GM19025 (cell line): ENCODE measurements at regions not wholly inside any gene's neighbourhood (a gene's known extent, or its start where the extent isn't known, plus 50 kb on each side); places are given as distances from the start of the nearest gene placed in this dataset.
"Not testable (repeated sequence)": the region's sequence is repeated elsewhere in the genome, so short reads cannot be mapped to it uniquely, and the experiment has no call there.

Experiments used
- ATAC-seq: cut with Tn5 transposase; IDR thresholded peaks from one replicate; pipeline ENCODE4 v1.9.1; 2021; ENCODE audit warnings: mild to moderate bottlenecking, low read depth, moderate library complexity; ENCODE audit not compliant: unreplicated experiment

GRCh38 chr13:65112123-65112522, 2118.0 kb downstream of the PCDH9 start:
- ATAC-seq: no peak

GRCh38 chr13:65111223-65111622, 2118.9 kb downstream of the PCDH9 start:
- no peak for ATAC-seq

- not testable (repeated sequence) for ATAC-seq
Observed at GRCh38 chr13:65104436-65104835, 2125.7 kb downstream of the PCDH9 start.

GRCh38 chr13:65103351-65103750, 2126.8 kb downstream of the PCDH9 start:
- ATAC-seq: no peak

GRCh38 chr13:65095161-65096082, 2134.7 kb downstream of the PCDH9 start:
- no peak for ATAC-seq

GRCh38 chr13:65093357-65093756, 2136.8 kb downstream of the PCDH9 start:
- no peak for ATAC-seq

GRCh38 chr13:65091031-65091430, 2139.1 kb downstream of the PCDH9 start:
- no peak for ATAC-seq

- ATAC-seq: no peak
Observed at GRCh38 chr13:65090186-65090585, 2139.9 kb downstream of the PCDH9 start.

GRCh38 chr13:65088906-65089305, 2141.2 kb downstream of the PCDH9 start:
- no peak for ATAC-seq

- no peak for ATAC-seq
Observed at GRCh38 chr13:65085977-65086376, 2144.2 kb downstream of the PCDH9 start.

GRCh38 chr13:65074248-65074647, 2155.9 kb downstream of the PCDH9 start:
- no peak for ATAC-seq

- ATAC-seq: no peak
Observed at GRCh38 chr13:65064967-65065366, 2165.2 kb downstream of the PCDH9 start.

GRCh38 chr13:65063753-65064152, 2166.4 kb downstream of the PCDH9 start:
- ATAC-seq: no peak

GRCh38 chr13:65057986-65058385, 2172.2 kb downstream of the PCDH9 start:
- no peak for ATAC-seq

GRCh38 chr13:65054277-65054676, 2175.9 kb downstream of the PCDH9 start:
- no peak for ATAC-seq

GRCh38 chr13:65036999-65037398, 2193.1 kb downstream of the PCDH9 start:
- ATAC-seq: no peak

GRCh38 chr13:65035302-65035701, 2194.8 kb downstream of the PCDH9 start:
- no peak for ATAC-seq

GRCh38 chr13:65034266-65034665, 2195.9 kb downstream of the PCDH9 start:
- ATAC-seq: no peak

- no peak for ATAC-seq
Observed at GRCh38 chr13:65032825-65033224, 2197.3 kb downstream of the PCDH9 start.

- no peak for ATAC-seq
Observed at GRCh38 chr13:65028101-65028500, 2202.0 kb downstream of the PCDH9 start.

GRCh38 chr13:65026505-65026904, 2203.6 kb downstream of the PCDH9 start:
- no peak for ATAC-seq

- ATAC-seq: no peak
Observed at GRCh38 chr13:65011378-65011777, 2218.8 kb downstream of the PCDH9 start.
